ENCODE measurements at regions not wholly inside any gene's neighbourhood (a gene's known extent, or its start where the extent isn't known, plus 50 kb on each side); places are given as distances from the start of the nearest gene placed in this dataset.

- no peak overlapping the region for H3K9ac ChIP-seq (ENCODE audit: extremely low read depth, insufficient read length, low read length)
- H3K27me3 Mint-ChIP-seq (ENCODE audit: low read depth) = no peaks in the 10 kb centered on the region
- no peak overlapping the region for H3K23ac ChIP-seq (ENCODE audit: insufficient read length, low read depth, low read length)
- H3K27ac Mint-ChIP-seq = no peak overlapping the region
- H3K9me3 Mint-ChIP-seq = peaks cover 3 to 4% of the 10 kb centered on the region in 2 experiments; a peak in 3 of 5 replicates
- no peaks in the 10 kb centered on the region for H3K9me3 ChIP-seq (ENCODE audit: control insufficient read depth, low read depth, low read length)
- H4K8ac ChIP-seq (replicated peaks; ENCODE audit: insufficient read length, low read depth, low read length) = no peak overlapping the region
- H3K14ac ChIP-seq (ENCODE audit: insufficient read depth, low read length) = no peak overlapping the region
- no peak overlapping the region for H2BK5ac ChIP-seq (ENCODE audit: insufficient read length, low read length)
- no peak overlapping the region for H3K4ac ChIP-seq (ENCODE audit: low read depth, low read length)
- no peak overlapping the region for H3K4me3 Mint-ChIP-seq
- H4K5ac ChIP-seq (ENCODE audit: insufficient read length, low read depth, low read length) = no peak overlapping the region
- H3K4me1 ChIP-seq (ENCODE audit: insufficient read depth, low read length) = no peaks in the 10 kb centered on the region
- H3K27me3 ChIP-seq (ENCODE audit: insufficient read depth, low read length) = no peaks in the 10 kb centered on the region
- H2BK20ac ChIP-seq (ENCODE audit: low read depth, low read length, poor library complexity, severe bottlenecking) = no peak overlapping the region
- H3K27ac ChIP-seq (ENCODE audit: insufficient read length, low read depth, low read length) = no peak overlapping the region
- no peak overlapping the region for H2AFZ ChIP-seq (ENCODE audit: low read length)
- H2AK5ac ChIP-seq (ENCODE audit: insufficient read length, low read length) = no peak overlapping the region
- no peak overlapping the region for H4K91ac ChIP-seq (ENCODE audit: insufficient read length, low read depth, low read length)
- H3T11ph ChIP-seq (ENCODE audit: low read length) = no peak overlapping the region
- no peak overlapping the region for H2BK120ac ChIP-seq (ENCODE audit: low read depth, low read length, poor library complexity, severe bottlenecking)
- H3K4me2 ChIP-seq (ENCODE audit: insufficient read depth, insufficient read length, low read length) = no peak overlapping the region
- no peak overlapping the region for H3K18ac ChIP-seq (ENCODE audit: insufficient read length, low read depth, low read length)
- H4K20me1 ChIP-seq (ENCODE audit: control insufficient read depth, insufficient read depth, insufficient read length) = no peaks in the 10 kb centered on the region
- DNase-seq = no peak
- TF ChIP-seq CTCF (conservative IDR thresholded peaks at IDR 0.05) = no peak
- H3K23me2 ChIP-seq (ENCODE audit: insufficient read length, low read depth, low read length, poor library complexity, severe bottlenecking) = no peaks in the 10 kb centered on the region
- H3K56ac ChIP-seq (ENCODE audit: insufficient read length, low read depth, low read length) = no peak overlapping the region
- no peak overlapping the region for H2BK12ac ChIP-seq (ENCODE audit: insufficient read length, low read depth, low read length)
- WGBS (ENCODE audit: extremely low coverage, insufficient read length, low lambda C conversion rate) = no CpG with 5 or more reads among the region's 1 CpG
- peaks cover 0 to 4% (median 2%) of the 10 kb centered on the region in 3 experiments; a peak in 2 of 7 replicates for H3K36me3 Mint-ChIP-seq (ENCODE audit: insufficient read depth in 1 of 3, low read depth in 3 of 3)
- H3K79me2 ChIP-seq (ENCODE audit: insufficient read depth, low read length) = no peaks in the 10 kb centered on the region
- H3K4me1 Mint-ChIP-seq = no peaks in the 10 kb centered on the region
- no peak overlapping the region for H2BK15ac ChIP-seq (ENCODE audit: low read depth, low read length)
- H3K79me1 ChIP-seq (ENCODE audit: insufficient read depth, low read depth, low read length, poor library complexity, severe bottlenecking) = no peaks in the 10 kb centered on the region
Measured at GRCh38 chr4:32172761-32173160, 1452.6 kb downstream of the PCDH7 start.

Data from H9 (cell line).